Spleen (tissue), 11 donors: ENCODE measurements at regions not wholly inside any gene's neighbourhood (a gene's known extent, or its start where the extent isn't known, plus 50 kb on each side); places are given as distances from the start of the nearest gene placed in this dataset.

Experiments used
- DNase-seq: peaks from one replicate; pipeline ENCODE4 v3.0.0-alpha.2; 2020
- H3K27ac ChIP-seq, 8 donors: fragments of 200-600 bp; sonication (generic) in 7 of 8; 1 replicate in 4 of 8; 2 replicates in 4 of 8; pipeline versions ENCODE4 v1.5.0 to v1.8.0; 2016 to 2021; ENCODE audit warnings: inconsistent platforms in 4 of 8, mild to moderate bottlenecking in 4 of 8, moderate library complexity in 1 of 8
- H3K27me3 ChIP-seq, 7 donors: fragments of 200-600 bp; sonication (generic) in 6 of 7; replicated peaks in 1 of 7; 1 replicate in 4 of 7; 2 replicates in 3 of 7; pipeline versions ENCODE4 v1.5.0 to v1.8.0; 2016 to 2021; ENCODE audit warnings: inconsistent platforms in 3 of 7, mild to moderate bottlenecking in 1 of 7
- H3K36me3 ChIP-seq, 6 donors: fragments of 200-600 bp; sonication (generic) in 5 of 6; 1 replicate in 4 of 6; 2 replicates in 2 of 6; pipeline versions ENCODE4 v1.5.0 to v1.8.0; 2016 to 2021; ENCODE audit warnings: inconsistent platforms in 2 of 6
- H3K4me1 ChIP-seq, 6 donors: fragments of 200-600 bp; sonication (generic) in 5 of 6; 1 replicate in 3 of 6; 2 replicates in 3 of 6; pipeline versions ENCODE4 v1.5.0 to v1.8.0; 2016 to 2021; ENCODE audit warnings: inconsistent platforms in 3 of 6
- H3K4me3 ChIP-seq, 8 donors: fragments of 200-600 bp; sonication (generic) in 7 of 8; 1 replicate in 4 of 8; 2 replicates in 4 of 8; pipeline versions ENCODE4 v1.5.0 to v1.8.0; 2016 to 2021; ENCODE audit warnings: inconsistent platforms in 4 of 8, mild to moderate bottlenecking in 4 of 8, moderate library complexity in 2 of 8
- H3K9me3 ChIP-seq, 8 donors: fragments of 200-600 bp; sonication (generic) in 7 of 8; 1 replicate in 4 of 8; 2 replicates in 4 of 8; pipeline versions ENCODE4 v1.5.0 to v1.8.0; 2016 to 2021; ENCODE audit warnings: inconsistent platforms in 4 of 8
- POLR2A ChIP-seq, 3 donors: fragments of 450-650 bp; IDR thresholded peaks; one replicate each; pipeline ENCODE4 v1.5.1; 2017; ENCODE audit warnings: antibody characterized with exemption in 3 of 3, mild to moderate bottlenecking in 1 of 3
- POLR2AphosphoS5 ChIP-seq, 3 donors: sonication (generic); formaldehyde crosslinking; IDR thresholded peaks; one replicate each; pipeline ENCODE4 v1.5.1; 2017; ENCODE audit warnings: antibody characterized with exemption in 3 of 3
- WGBS, 5 donors: extraction: QIAGEN DNeasy Blood & Tissue Kit in 3 of 5; methylation state at CpG; one replicate each; pipeline versions ENCODE4 v1.1.5 to v1.1.7; 2013 to 2018; 5-methylcytosine and 5-hydroxymethylcytosine counted together
- intact Hi-C: fragments of 100-400 bp; cut with DNase I; formaldehyde crosslinking; loops from one replicate; pipeline ENCODE4 v1.15.0; 2023; ENCODE audit warnings: low total_unique reads
- TF ChIP-seq, protein P1 (sequence below), 11 experiments: fragments of 200-600 bp in 7 of 11; fragments of 450-650 bp in 4 of 11; sonication (generic) in 4 of 11; IDR thresholded peaks in 8 of 11; conservative IDR thresholded peaks in 3 of 11; 1 replicate in 7 of 11; 2 replicates in 4 of 11; pipeline versions ENCODE4 v1.4.0 to v1.8.0; 2016 to 2021; ENCODE audit warnings: antibody characterized with exemption in 11 of 11, inconsistent platforms in 4 of 11, mild to moderate bottlenecking in 1 of 11
- donor health status: healthy with polysubstance abuse.
- donor health status: DM: no; HTN: no; CAD: no; lungs with moderate emphysema.
- donor health status: DM: no; HTN: no; CAD: no.
- donor health status: Bipolar disorder and iron deficiency.
- donor health status: healthy.
- donor health status: DM: no; HTN: no; CAD: no.
- donor health status: DM: yes; HTN: yes; CAD: no.

DNA sequence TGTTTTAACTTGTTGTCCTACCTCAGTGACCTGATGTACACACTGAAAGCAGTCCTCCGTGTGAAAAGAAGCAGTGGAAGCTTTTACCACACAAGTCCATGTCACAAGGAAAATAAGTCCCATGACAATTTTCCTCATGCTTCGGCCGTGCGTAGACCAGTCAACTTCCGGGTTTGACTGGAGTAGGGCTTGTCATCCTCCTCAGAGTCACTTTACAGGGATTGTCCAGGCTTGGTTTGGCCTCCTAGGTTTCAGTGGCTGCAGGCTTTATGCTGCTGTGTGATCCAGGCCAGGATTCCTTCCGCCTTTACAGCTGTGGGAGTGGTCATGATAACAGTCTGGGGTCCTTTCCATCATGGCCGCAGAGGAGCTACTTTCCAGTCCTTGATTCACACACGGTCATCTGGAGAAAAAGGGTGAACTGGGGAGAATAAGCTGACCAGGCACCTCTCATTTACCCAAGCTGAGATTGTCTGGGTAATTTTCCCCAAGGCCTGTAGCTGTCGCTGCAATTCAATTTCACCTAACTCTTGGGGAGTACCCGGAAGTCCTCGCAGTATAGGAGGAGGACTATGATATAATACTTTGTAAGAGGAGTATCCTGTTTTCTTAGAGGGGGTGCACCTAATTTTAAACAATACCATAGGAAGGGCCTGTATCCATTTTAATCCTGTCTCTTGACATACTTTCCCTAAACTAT is 206.1 kb upstream of the KLF8 start:
- no peaks in the 10 kb centered on the region for H3K36me3 ChIP-seq
- H3K4me3 ChIP-seq = no peak overlapping the region

DNA sequence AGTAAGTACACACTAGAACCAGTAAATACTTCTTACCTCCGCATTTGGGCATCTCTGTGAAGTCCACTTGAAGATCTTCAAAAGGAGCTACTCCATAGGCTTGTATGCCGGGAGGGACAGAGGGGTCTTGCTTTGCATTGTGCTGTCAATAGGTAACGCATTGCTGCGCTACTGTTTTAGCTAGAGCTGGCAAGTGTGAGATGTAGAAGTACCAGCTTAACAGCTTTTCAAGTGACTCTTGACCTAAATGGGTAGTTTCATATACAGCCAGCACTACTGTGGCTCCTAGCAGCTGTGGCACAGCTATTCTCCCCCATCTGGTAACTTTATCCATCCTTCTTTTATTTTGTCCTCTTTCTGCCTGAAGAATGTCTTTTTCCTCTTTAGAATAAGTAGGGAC is 205.3 kb upstream of the KLF8 start:
- no peaks in the 10 kb centered on the region for H3K27me3 ChIP-seq
- TF ChIP-seq POLR2A (IDR thresholded peaks at IDR 0.05) (no peak), POLR2AphosphoS5 (IDR thresholded peaks at IDR 0.05) (no peak)
- TF ChIP-seq, protein P1, sequence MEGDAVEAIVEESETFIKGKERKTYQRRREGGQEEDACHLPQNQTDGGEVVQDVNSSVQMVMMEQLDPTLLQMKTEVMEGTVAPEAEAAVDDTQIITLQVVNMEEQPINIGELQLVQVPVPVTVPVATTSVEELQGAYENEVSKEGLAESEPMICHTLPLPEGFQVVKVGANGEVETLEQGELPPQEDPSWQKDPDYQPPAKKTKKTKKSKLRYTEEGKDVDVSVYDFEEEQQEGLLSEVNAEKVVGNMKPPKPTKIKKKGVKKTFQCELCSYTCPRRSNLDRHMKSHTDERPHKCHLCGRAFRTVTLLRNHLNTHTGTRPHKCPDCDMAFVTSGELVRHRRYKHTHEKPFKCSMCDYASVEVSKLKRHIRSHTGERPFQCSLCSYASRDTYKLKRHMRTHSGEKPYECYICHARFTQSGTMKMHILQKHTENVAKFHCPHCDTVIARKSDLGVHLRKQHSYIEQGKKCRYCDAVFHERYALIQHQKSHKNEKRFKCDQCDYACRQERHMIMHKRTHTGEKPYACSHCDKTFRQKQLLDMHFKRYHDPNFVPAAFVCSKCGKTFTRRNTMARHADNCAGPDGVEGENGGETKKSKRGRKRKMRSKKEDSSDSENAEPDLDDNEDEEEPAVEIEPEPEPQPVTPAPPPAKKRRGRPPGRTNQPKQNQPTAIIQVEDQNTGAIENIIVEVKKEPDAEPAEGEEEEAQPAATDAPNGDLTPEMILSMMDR (IDR thresholded peaks at IDR 0.05 in 8 of 11, conservative IDR thresholded peaks at IDR 0.05 in 3 of 11) = no peak
- H3K27ac ChIP-seq = no peak overlapping the region
- H3K4me1 ChIP-seq = no peaks in the 10 kb centered on the region
- no peak for DNase-seq
- H3K36me3 ChIP-seq = no peaks in the 10 kb centered on the region
- H3K9me3 ChIP-seq = no peaks in the 10 kb centered on the region
- intact Hi-C loops = no loop called here
- 88 to 96% (median 93%) methylated on average over 3 to 4 of the region's 4 CpGs for WGBS, 5 donors
- no peak overlapping the region for H3K4me3 ChIP-seq

More for the DNA sequence above, 206.1 kb upstream of the KLF8 start:
- no peak for DNase-seq
- Histone ChIP-seq H3K4me1 (no peaks in the 10 kb centered on the region), H3K9me3 (no peaks in the 10 kb centered on the region), H3K27ac (no peak overlapping the region), H3K27me3 (no peaks in the 10 kb centered on the region)
- intact Hi-C loops = no loop called here
- 80 to 95% (median 89%) methylated on average over 8 to 11 of the region's 11 CpGs for WGBS, 5 donors
- TF ChIP-seq, protein P1 (IDR thresholded peaks at IDR 0.05 in 8 of 11, conservative IDR thresholded peaks at IDR 0.05 in 3 of 11) = no peak
- TF ChIP-seq POLR2A (IDR thresholded peaks at IDR 0.05) (no peak), POLR2AphosphoS5 (IDR thresholded peaks at IDR 0.05) (no peak)

DNA sequence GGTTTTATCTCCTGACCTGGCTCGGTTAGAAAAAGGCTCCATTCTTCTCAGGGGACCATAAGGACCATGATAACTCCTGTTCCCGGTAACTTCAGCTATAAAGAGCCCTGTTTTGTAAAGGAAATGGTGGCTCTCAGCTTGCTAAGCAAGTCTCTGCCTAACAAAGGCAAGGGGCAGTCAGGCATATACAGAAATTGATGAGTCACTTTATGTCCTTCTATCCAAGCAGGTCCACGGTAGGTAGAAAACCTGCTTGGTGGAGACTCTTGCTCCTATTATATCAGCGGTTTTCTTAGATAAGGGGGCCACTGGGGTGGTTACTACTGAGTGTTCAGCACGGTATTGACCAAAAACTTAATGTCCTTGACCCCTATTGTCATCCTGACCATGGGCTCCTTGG is 203.0 kb upstream of the KLF8 start:
- WGBS, 5 donors = 66 to 97% (median 76%) methylated on average over 5 of the region's 5 CpGs
- intact Hi-C loops = no loop called here
- TF ChIP-seq, protein P1 (IDR thresholded peaks at IDR 0.05 in 8 of 11, conservative IDR thresholded peaks at IDR 0.05 in 3 of 11) = no peak
- TF ChIP-seq POLR2AphosphoS5 (IDR thresholded peaks at IDR 0.05) (no peak), POLR2A (IDR thresholded peaks at IDR 0.05) (no peak)
- Histone ChIP-seq H3K9me3 (no peaks in the 10 kb centered on the region), H3K36me3 (no peaks in the 10 kb centered on the region), H3K4me3 (no peak overlapping the region), H3K27me3 (no peaks in the 10 kb centered on the region), H3K4me1 (no peaks in the 10 kb centered on the region), H3K27ac (no peak overlapping the region)
- no peak for DNase-seq

DNA sequence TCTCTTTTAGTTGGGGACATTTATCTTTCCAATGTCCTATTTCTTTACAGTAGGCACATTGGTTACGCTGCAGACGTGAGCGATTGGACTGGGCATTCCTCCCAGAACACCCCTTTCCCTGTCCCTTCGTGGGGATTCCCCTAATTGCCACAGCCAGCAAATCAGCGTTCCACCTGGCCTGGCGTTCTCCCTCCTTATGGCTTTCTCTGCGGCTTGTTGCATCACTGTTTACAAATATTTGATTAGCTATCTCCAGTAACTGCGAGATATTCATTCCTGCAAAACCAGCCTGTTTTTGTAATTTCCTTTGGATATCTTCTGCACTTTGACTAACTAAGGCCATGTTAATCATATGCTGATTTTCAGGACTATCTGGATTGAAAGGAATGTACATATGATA is 202.5 kb upstream of the KLF8 start:
- Histone ChIP-seq H3K9me3 (no peaks in the 10 kb centered on the region), H3K27ac (no peak overlapping the region), H3K27me3 (no peaks in the 10 kb centered on the region), H3K4me1 (no peaks in the 10 kb centered on the region), H3K4me3 (no peak overlapping the region), H3K36me3 (no peaks in the 10 kb centered on the region)
- 85 to 100% (median 89%) methylated on average over 8 of the region's 8 CpGs for WGBS, 5 donors
- TF ChIP-seq POLR2AphosphoS5 (IDR thresholded peaks at IDR 0.05) = no peak
- no peak for TF ChIP-seq POLR2A (IDR thresholded peaks at IDR 0.05)
- TF ChIP-seq, protein P1 (IDR thresholded peaks at IDR 0.05 in 8 of 11, conservative IDR thresholded peaks at IDR 0.05 in 3 of 11) = no peak
- intact Hi-C loops = no loop called here
- DNase-seq = no peak
